GM12873 (cell line): ENCODE measurements at regions not wholly inside any gene's neighbourhood (a gene's known extent, or its start where the extent isn't known, plus 50 kb on each side); places are given as distances from the start of the nearest gene placed in this dataset.

Experiments
- CTCF ChIP-seq: IDR thresholded peaks from 2 replicates; pipeline ENCODE4 v1.5.1; 2012; ENCODE audit warnings: low read depth, mild to moderate bottlenecking, moderate library complexity, low read length, control low read depth; ENCODE audit not compliant: insufficient read depth; ENCODE audit errors: missing control alignments

GRCh38 chr1:194042736-194043135 lies 856.3 kb upstream of the B3GALT2 start:
- no peak for TF ChIP-seq CTCF

DNA sequence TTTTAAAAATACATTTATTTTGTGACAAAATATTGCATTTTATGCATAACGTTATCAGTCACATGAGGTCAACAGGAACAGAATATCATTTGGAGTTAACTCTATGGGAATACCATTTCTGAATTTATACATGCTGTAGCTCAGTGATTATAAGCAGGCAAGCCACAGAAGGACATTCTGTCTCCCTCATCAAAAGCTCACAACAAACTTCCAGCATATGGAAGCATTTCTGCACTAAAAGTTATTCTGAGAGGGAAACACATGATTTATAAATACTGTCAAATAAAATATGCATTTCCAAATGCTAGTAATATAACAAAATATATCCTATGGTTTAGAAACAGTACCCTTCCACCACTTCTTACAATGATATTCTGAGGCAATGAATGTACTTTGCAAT lies 854.1 kb upstream of the B3GALT2 start:
- TF ChIP-seq CTCF = no peak

DNA sequence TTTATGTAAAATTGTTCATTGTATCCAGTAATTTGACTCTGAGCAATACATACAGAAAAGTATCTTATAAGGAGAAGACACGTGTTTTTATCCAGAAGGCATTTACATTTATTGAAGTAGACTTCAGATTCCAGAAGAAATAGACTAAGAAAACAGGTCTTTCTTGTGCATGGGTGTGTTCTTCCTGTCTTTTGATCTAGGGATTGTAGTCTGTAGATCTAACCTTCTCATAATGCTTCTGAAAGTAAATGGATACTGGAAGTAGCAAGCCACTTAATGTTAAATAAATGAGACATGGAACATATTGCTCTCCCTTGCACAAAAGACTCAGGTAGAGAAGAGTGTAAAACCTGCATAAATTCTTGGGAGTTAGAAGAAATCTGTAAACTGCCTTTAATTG lies 853.2 kb upstream of the B3GALT2 start:
- no peak for TF ChIP-seq CTCF

DNA sequence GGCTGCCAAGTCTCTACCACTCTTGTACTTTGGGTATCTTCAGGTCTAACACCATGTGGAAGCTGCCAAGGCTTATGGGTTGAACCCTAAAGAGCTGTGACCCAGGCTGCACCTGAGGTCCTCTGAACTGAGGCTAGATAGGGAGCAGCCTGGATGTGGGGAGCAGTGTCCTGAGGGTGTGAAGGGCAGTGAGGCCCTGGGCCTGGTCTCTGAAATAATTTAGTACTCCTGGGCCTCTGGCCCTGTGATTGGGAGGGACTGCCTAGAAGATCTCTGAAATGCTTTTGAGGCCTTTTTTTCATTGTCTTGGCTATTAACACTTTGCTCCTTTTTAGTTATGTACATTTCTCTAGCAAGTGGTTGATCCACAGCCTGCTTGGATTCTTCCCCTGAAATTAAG lies 847.2 kb upstream of the B3GALT2 start:
- TF ChIP-seq CTCF = no peak

- no peak for TF ChIP-seq CTCF
Measured at GRCh38 chr1:194028002-194028401, 841.6 kb upstream of the B3GALT2 start.

DNA sequence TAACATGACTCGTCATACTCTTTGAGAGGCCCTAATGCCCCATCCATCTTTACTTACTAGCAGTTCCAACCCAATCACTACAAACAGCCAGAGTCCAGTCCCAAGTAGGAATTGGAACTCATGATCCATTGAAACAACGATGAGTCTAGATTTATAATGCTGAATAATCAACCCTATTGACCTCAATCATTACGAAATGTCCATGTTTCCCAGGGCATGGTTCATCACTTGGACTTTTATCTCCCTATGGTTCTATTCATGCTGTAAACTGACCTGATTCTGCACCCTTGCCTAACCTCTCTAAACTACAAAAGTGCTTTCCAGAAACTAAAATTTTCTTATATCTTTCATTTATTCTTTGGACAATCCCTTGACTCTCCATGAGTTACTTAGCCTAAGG lies 840.0 kb upstream of the B3GALT2 start:
- TF ChIP-seq CTCF = no peak

DNA sequence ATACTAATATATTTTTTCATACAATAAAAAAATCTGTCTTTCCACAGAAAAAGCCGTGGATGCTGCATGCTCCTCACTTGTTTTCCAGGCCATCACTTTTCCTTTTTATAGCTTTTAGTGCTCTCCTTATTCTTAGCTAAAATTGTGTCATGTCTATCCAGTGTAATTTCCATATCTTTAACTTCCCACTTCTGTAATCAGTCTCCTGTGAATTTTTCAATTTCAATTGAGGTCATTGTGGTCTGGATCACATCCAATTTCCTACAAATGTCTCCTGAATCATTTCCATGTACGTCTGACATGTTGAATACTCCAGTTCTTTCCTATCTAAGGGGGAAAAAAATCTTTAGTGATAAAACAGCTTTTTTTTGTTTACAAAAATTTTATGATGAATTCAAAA lies 838.2 kb upstream of the B3GALT2 start:
- TF ChIP-seq CTCF = no peak

- no peak for TF ChIP-seq CTCF
Measured at GRCh38 chr1:194014014-194014413, 827.6 kb upstream of the B3GALT2 start.
